Non-pigmented ciliary epithelial cell (primary cell): ENCODE measurements at regions not wholly inside any gene's neighbourhood (a gene's known extent, or its start where the extent isn't known, plus 50 kb on each side); places are given as distances from the start of the nearest gene placed in this dataset.

Experiments used
- DNase-seq: peaks from one replicate; pipeline ENCODE4 v3.0.0-alpha.2; 2010; ENCODE audit warnings: low read depth

DNA sequence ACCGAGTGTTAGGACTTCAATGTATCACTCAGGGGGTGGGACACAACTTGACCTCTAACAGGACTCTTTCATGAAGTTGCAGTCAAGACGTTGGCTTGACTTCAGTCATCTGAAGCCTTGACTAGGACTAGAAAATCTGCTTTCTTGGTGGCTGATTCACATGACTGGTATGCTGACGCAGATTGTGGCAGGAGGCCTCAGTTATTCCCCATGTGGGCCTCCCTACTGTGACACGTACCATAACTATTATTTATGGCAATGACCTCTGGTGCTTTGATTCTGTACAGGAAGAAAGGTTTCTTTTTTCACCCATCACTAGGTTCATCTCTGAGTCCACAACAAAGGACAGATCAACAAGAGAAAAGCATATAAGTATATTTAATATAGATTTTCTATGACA is 270.4 kb downstream of the NEDD1 start:
- DNase-seq = no peak

GRCh38 chr12:97181571-97182265 is 274.7 kb downstream of the NEDD1 start:
- DNase-seq = no peak

- no peak for DNase-seq
These were observed 275.7 kb downstream of the NEDD1 start for GRCh38 chr12:97182769-97183168.

GRCh38 chr12:97184127-97184773 is 277.2 kb downstream of the NEDD1 start:
- DNase-seq = no peak

DNA sequence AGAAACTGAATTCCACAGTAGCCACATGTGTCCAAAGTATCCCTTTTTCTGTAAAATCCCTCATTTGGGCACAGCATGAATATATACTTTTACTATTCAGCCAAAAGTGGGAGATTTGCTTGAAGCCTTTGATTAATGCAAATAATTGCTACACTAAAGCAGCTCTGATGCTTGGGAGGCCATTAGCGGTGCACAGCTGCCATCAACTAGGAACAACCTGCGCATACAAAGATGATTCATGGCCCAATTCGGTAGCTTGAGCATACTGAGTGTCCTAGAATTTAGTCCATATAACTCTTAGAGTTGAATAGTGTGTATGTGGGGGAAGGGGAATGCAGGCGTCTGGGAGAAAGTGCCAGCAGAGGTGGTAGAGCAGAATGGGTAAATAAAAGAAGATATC is 277.0 kb upstream of the RMST start:
- no peak for DNase-seq

DNA sequence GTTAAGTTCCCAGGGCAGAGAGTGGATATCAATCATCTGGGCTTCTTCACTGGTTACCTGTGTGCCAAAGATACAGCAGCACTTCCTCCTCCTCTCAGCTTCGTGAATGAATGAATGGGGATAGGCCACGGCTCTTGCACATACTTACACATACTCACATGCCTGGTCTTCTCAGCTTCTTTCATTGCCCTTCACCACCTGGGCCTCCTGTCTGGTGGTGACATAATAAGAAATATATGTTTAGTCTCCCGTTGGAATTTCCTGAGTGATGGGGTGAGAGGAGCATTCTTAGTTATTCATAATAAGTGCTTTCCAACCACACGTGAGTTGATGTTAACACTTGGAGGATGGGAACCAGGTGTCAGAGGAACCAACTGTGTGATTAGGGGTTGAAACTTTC is 268.1 kb upstream of the RMST start:
- DNase-seq = no peak

GRCh38 chr12:97200181-97200580 is 262.4 kb upstream of the RMST start:
- no peak for DNase-seq

DNA sequence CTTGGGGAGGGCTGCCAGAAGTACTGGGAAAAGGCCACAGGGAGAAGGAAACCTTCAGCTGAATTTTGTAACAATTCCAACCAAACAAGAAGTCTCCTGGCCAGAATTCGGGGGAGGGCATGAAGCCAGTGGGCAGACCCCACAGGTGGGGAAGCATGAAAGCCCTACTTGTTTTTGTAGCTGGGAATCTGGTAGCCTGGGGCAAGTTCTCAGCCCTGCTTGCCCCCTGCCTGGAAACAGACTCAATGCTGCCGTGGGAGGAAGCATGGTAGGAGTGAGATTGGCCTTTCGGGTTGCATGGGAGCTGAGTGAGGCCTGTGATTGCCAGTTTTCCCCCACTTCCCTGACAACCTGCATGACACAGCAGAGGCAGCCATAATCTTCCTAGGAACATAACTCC is 259.2 kb upstream of the RMST start:
- no peak for DNase-seq

DNA sequence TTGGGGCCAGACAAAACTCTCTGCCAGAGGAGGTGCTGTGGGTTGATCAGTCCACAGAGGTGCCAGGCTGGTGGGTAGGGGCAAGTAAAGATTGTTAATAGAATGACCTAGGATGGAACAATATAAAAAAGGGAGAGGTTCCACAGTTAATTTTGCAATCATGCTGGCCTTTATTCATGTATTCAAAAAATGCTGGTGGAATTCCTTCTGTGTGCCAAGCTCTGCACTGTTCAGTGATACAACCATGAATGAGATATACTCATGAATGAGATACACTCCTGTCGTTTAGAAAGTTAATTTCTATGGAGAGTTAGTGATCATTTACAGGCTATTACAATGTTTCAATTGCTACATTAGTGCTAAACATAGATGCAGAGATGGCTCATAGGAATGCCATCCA is 252.6 kb upstream of the RMST start:
- no peak for DNase-seq

- DNase-seq = no peak
These were observed 251.1 kb upstream of the RMST start for GRCh38 chr12:97211416-97211930.

DNA sequence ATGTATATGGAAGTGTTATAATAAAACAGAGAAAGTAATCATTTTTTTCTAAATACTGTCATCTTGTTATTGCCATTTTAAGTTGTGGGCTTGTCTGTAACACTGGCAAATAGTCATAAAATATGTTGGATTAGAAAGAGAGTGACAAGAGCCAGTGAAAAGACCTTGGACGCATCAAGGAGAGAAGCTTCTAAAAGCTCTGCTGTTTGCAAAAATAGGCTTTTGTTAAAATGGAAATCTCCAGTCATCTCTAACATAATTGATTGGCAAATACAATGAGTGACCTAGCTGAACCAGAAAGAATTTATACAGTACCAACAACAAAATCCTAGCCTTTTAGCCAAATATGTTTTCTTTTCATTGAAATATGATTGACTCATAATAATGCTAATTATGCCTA is 245.8 kb upstream of the RMST start:
- DNase-seq = no peak

GRCh38 chr12:97222391-97222790 is 240.2 kb upstream of the RMST start:
- DNase-seq = no peak

- DNase-seq = no peak
These were observed 239.2 kb upstream of the RMST start for GRCh38 chr12:97223419-97223818.

- no peak for DNase-seq
These were observed 233.6 kb upstream of the RMST start for GRCh38 chr12:97229004-97229403.

- no peak for DNase-seq
These were observed 227.5 kb upstream of the RMST start for GRCh38 chr12:97235102-97235501.

DNA sequence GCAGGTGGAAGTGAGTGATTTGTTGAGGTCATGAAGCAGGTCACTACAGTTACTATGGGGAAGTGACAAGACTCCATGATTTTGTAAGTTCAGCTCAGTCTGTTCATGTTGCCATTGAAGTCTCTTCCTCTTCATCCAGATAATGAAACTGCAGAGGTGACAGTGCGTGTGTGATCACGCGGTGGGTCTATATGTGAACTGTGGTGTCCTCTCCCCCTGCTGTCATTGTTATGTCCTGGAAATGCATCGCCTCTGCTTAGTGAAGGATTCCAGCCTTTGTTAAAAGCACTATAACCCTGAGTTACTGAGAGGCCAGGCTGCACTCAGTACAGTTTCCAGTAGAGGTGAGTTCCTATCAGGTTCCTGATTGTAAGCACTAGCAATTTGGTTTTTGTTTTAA is 216.2 kb upstream of the RMST start:
- no peak for DNase-seq

DNA sequence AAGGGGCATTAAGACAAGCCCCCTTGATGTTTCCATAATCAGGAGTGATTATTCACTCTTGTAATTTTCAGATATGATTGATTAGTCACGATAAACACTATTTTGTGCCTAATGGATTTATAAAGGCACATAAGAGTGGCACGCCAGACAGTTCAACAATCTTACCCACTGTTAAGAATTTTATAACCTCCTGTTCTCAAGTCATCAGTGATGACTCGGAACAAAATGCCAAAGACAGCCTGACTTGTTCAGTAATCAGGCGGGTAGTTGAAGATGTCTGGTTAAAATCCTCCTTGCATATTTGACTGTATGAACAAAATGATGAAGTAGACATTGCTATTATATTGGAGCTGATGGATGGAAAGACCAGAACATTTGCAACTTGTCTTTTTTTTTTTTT is 212.1 kb upstream of the RMST start:
- no peak for DNase-seq

GRCh38 chr12:97257726-97258125 is 204.9 kb upstream of the RMST start:
- no peak for DNase-seq

GRCh38 chr12:97259098-97259497 is 203.5 kb upstream of the RMST start:
- DNase-seq = no peak

DNA sequence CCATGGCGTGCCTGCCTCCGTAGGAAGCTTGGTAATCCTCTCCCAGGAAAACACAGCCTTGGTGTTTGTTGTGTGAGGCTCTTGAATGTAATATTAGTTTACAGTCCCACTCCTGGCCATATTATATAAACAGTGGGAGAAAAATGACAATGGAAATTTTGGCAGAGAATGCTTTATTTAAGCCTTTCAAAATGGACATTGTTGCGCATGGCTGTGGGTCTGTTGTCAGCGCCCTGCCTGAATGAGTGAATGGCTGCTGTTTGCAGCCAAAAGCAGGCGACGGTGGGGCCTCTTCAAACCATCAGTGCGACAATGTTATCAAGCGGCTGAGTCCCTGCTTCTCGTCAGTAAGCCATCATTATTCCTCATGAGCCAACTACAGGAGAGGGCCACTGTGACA is 201.8 kb upstream of the RMST start:
- no peak for DNase-seq

DNA sequence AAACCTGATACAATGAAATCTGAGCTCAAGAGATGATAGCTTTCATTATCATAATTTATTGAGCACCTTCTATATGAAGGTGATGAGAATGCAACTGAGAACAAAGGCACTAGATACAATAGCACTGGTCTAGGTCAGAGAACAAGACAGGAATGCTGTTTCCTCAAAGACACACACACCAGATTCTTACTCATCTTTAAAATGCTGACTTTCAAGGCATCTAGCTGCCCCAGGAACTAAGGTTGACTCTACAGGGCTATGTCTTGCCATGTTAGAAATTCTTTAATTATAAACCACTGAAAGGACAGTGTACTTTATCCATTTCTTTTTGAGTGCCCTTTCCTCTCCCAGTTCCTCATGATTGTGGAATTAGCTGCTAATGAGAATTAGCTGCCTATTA is 195.4 kb upstream of the RMST start:
- no peak for DNase-seq

DNA sequence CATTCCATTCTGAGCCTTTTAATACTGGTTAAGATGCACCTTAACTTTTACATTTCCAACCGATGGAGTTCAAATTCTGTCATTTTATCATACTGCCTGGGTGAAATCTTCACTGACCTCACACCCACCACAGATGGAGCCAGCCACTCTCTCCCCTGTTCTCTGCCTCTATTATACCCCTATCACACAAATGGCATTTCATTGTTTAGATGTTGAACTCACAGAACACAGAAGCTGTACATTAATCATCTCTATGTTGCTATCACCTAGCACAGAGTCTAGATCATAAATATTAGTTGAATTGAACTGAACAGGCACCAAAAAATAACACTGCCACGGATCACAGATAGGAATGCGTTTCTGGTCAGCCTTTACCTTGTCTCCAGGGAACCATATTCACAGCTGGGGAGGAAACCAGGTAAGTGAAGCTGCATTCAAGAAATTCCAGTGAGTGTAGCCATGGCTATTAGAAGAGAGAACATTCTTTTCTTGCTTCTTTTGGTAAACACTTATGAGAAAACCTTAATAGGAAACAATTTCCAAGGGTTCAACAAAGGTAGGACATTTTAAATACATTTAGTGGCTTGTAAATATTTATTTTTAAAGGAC is 194.9 kb upstream of the RMST start:
- no peak for DNase-seq

GRCh38 chr12:97272471-97272870 is 190.1 kb upstream of the RMST start:
- no peak for DNase-seq

DNA sequence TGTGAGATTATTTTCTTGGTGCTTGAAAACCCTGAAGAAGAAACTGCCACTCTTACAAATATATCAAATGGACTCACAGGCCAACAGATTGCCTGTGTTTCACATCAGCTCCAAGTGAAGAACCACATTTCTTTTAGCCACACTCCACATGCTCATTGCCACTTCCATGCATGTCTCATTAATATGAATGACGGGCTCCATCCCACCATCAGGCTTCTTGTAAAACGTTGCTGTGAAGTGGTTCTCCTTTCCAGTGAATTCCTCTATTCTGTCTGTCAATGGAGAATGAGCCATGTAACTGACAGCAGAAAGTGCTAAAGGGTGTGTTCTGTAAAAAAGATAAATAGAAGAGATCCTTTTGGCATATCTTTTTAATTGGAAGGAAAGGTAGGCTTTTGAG is 188.2 kb upstream of the RMST start:
- DNase-seq = no peak
